ENCODE measurements at regions not wholly inside any gene's neighbourhood (a gene's known extent, or its start where the extent isn't known, plus 50 kb on each side); places are given as distances from the start of the nearest gene placed in this dataset.

DNA sequence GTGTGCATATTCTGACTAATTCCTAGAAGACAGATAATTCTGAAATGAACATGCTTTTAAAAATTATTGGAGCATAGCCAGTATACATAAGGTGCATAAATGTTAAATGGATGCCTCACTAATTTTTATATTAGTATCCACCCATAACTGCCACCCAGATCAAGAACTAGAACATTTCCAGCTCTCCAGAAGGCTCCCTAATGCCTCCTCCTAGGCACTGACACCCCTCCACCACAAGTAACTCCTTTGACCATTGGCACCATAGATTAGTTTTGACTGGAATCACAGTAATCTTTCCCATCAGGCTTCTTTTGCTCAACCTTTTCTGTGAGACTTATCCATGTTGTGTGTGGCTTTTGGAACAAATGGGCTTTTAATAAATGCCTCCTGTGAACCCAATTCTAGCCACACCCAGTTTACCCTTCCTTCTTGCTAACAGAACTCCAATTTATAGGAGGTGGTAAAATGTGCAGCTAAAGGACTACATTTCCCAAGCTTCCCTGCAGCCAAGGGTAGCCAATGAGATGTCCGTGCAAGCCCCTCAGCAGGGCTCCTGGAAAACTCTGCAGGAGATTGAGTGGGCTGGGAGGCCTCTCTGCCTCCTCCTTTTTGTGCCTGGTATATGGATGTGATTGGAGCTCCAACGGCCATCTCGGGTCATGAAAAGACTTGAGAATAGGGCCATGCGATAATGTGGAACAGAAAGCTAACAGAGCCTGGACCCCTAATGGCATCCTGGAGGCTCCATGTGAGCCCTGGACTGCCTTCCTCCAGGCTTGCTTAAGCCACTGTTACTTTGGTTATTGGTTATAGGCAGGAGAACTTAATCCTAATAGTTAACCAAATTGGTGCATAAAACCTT lies 322.6 kb upstream of the TLE3 start:
- no peak for TF ChIP-seq EZH2 (IDR thresholded peaks at IDR 0.05; ENCODE audit: borderline replicate concordance, insufficient read depth, low read length, poor library complexity, severe bottlenecking)
- no peak overlapping the region for H2AFZ ChIP-seq (ENCODE audit: low read depth, low read length)
- no peaks in the 10 kb centered on the region for H3K27me3 ChIP-seq (ENCODE audit: insufficient read depth, low read depth, low read length)
- no peaks in the 10 kb centered on the region for H4K20me1 ChIP-seq (ENCODE audit: insufficient read depth)
- no peaks in the 10 kb centered on the region for H3F3A ChIP-seq (ENCODE audit: insufficient read depth, low read length, poor library complexity, severe bottlenecking)
- H3K9me2 ChIP-seq (ENCODE audit: insufficient read depth, low read length), result no peaks in the 10 kb centered on the region
- no peak overlapping the region for H3K27ac ChIP-seq (ENCODE audit: low read length)
- no peaks in the 10 kb centered on the region for H3K9me3 ChIP-seq (ENCODE audit: low read length)
- H3K79me2 ChIP-seq (replicated peaks; ENCODE audit: insufficient read depth, low read length), result no peaks in the 10 kb centered on the region
- H3K4me3 ChIP-seq (ENCODE audit: low read length), result no peak overlapping the region
- no peak overlapping the region for H3K9ac ChIP-seq (ENCODE audit: low read length)
- no peaks in the 10 kb centered on the region for H3K36me3 ChIP-seq (ENCODE audit: insufficient read depth, low read length)
- H3K4me2 ChIP-seq (ENCODE audit: low read length), result no peak overlapping the region

DNA sequence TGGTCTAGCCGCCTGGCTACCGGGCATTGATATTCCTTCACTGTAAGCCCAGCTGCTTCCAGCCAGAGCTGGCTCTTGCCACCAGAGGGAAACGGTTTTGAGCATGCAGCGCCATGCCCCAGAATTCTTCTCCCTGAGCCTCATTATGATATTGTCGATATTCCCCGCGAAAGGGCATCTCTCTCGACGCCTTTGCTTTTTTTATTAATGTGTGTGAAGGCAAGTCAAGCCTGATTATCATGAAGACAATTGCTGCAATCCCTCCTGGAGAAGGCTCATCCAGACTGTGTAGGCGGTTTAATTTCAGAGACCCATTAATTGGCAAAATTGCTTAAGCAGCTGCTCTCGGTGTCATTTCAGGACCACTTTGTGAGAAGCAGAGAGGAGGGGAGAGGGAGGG lies 321.2 kb upstream of the TLE3 start:
- Histone ChIP-seq H3F3A (ENCODE audit: insufficient read depth, low read length, poor library complexity, severe bottlenecking) (no peaks in the 10 kb centered on the region), H3K27ac (ENCODE audit: low read length) (no peak overlapping the region), H3K4me3 (ENCODE audit: low read length) (peak overlapping the region; percentile 1), H3K9me2 (ENCODE audit: insufficient read depth, low read length) (no peaks in the 10 kb centered on the region), H3K27me3 (ENCODE audit: insufficient read depth, low read depth, low read length) (no peaks in the 10 kb centered on the region), H3K9ac (ENCODE audit: low read length) (no peak overlapping the region), H3K36me3 (ENCODE audit: insufficient read depth, low read length) (no peaks in the 10 kb centered on the region), H3K79me2 (replicated peaks; ENCODE audit: insufficient read depth, low read length) (no peaks in the 10 kb centered on the region), H4K20me1 (ENCODE audit: insufficient read depth) (no peaks in the 10 kb centered on the region), H3K4me2 (ENCODE audit: low read length) (no peak overlapping the region), H2AFZ (ENCODE audit: low read depth, low read length) (no peak overlapping the region), H3K9me3 (ENCODE audit: low read length) (no peaks in the 10 kb centered on the region)
- no peak for TF ChIP-seq TAF1 (IDR thresholded peaks at IDR 0.05; ENCODE audit: low read depth)
- peak; percentile 6 for TF ChIP-seq POLR2AphosphoS5 (IDR thresholded peaks at IDR 0.05)
- TF ChIP-seq EP300 (conservative IDR thresholded peaks at IDR 0.05; ENCODE audit: poor library complexity, severe bottlenecking), result no peak

DNA sequence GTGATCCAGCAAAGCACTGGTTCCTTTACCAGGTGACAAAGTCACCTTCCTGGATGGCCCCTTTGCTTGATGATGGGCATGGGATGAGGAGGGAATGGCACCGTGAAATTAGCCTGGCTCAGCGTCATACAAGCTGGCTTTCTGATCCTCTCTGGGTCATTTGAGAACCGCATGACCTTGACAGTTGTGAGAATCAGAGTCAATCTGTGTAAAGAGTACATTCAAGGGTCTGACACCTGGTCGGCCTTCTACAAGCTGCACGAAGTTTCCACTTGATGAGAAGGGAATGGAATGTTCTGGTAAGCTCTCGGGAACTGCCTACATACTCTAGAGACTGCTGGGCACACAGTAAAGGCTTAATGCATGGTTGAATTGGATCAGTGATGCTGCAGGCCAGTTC lies 319.8 kb upstream of the TLE3 start:
- Histone ChIP-seq H3K27me3 (ENCODE audit: insufficient read depth, low read depth, low read length) (no peaks in the 10 kb centered on the region), H3K79me2 (replicated peaks; ENCODE audit: insufficient read depth, low read length) (no peaks in the 10 kb centered on the region), H3K4me3 (ENCODE audit: low read length) (no peak overlapping the region), H3K9me3 (ENCODE audit: low read length) (no peaks in the 10 kb centered on the region), H3F3A (ENCODE audit: insufficient read depth, low read length, poor library complexity, severe bottlenecking) (no peaks in the 10 kb centered on the region), H2AFZ (ENCODE audit: low read depth, low read length) (no peak overlapping the region), H3K9me2 (ENCODE audit: insufficient read depth, low read length) (no peaks in the 10 kb centered on the region), H4K20me1 (ENCODE audit: insufficient read depth) (no peaks in the 10 kb centered on the region), H3K4me2 (ENCODE audit: low read length) (no peak overlapping the region), H3K27ac (ENCODE audit: low read length) (no peak overlapping the region), H3K9ac (ENCODE audit: low read length) (no peak overlapping the region), H3K36me3 (ENCODE audit: insufficient read depth, low read length) (no peaks in the 10 kb centered on the region)
- TF ChIP-seq RAD21 (conservative IDR thresholded peaks at IDR 0.05), result no peak
- TF ChIP-seq EZH2 (IDR thresholded peaks at IDR 0.05; ENCODE audit: borderline replicate concordance, insufficient read depth, low read length, poor library complexity, severe bottlenecking), result no peak

DNA sequence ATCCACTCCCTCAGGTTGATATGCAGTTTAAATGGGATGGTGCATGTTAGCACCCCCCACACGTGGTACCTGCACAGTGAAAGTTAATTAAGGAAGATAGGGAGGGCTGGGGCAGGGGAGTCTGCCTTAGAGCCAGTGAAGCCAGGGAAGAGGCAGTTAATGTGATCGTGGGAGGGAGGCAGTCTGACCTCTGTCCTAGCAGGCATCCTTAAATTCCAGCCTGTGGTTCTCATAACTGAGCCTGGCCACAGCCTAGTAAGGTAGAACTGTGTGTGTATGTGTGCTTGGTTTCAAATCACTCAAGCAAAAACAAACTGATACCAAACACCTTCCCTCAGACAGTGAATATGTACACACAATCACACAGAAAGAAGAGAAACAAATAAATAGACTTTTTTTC lies 319.1 kb upstream of the TLE3 start:
- no peaks in the 10 kb centered on the region for H3K9me3 ChIP-seq (ENCODE audit: low read length)
- no peak overlapping the region for H3K27ac ChIP-seq (ENCODE audit: low read length)

More for the DNA sequence above, 319.1 kb upstream of the TLE3 start:
- Histone ChIP-seq H3K4me2 (ENCODE audit: low read length) (no peak overlapping the region), H3K9me2 (ENCODE audit: insufficient read depth, low read length) (no peaks in the 10 kb centered on the region), H3K9ac (ENCODE audit: low read length) (no peak overlapping the region), H3K4me3 (ENCODE audit: low read length) (no peak overlapping the region), H4K20me1 (ENCODE audit: insufficient read depth) (no peaks in the 10 kb centered on the region), H2AFZ (ENCODE audit: low read depth, low read length) (no peak overlapping the region), H3K79me2 (replicated peaks; ENCODE audit: insufficient read depth, low read length) (no peaks in the 10 kb centered on the region), H3F3A (ENCODE audit: insufficient read depth, low read length, poor library complexity, severe bottlenecking) (no peaks in the 10 kb centered on the region), H3K36me3 (ENCODE audit: insufficient read depth, low read length) (no peaks in the 10 kb centered on the region), H3K27me3 (ENCODE audit: insufficient read depth, low read depth, low read length) (no peaks in the 10 kb centered on the region)
- TF ChIP-seq SMC3 (conservative IDR thresholded peaks at IDR 0.05; ENCODE audit: poor library complexity), result no peak
- TF ChIP-seq TAF1 (IDR thresholded peaks at IDR 0.05; ENCODE audit: low read depth), result no peak
- TF ChIP-seq, protein P1, sequence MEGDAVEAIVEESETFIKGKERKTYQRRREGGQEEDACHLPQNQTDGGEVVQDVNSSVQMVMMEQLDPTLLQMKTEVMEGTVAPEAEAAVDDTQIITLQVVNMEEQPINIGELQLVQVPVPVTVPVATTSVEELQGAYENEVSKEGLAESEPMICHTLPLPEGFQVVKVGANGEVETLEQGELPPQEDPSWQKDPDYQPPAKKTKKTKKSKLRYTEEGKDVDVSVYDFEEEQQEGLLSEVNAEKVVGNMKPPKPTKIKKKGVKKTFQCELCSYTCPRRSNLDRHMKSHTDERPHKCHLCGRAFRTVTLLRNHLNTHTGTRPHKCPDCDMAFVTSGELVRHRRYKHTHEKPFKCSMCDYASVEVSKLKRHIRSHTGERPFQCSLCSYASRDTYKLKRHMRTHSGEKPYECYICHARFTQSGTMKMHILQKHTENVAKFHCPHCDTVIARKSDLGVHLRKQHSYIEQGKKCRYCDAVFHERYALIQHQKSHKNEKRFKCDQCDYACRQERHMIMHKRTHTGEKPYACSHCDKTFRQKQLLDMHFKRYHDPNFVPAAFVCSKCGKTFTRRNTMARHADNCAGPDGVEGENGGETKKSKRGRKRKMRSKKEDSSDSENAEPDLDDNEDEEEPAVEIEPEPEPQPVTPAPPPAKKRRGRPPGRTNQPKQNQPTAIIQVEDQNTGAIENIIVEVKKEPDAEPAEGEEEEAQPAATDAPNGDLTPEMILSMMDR (IDR thresholded peaks at IDR 0.05; ENCODE audit: poor library complexity, severe bottlenecking), result no peak
- TF ChIP-seq EP300 (conservative IDR thresholded peaks at IDR 0.05; ENCODE audit: poor library complexity, severe bottlenecking), result no peak
- TF ChIP-seq POLR2AphosphoS5 (IDR thresholded peaks at IDR 0.05), result no peak
- TF ChIP-seq EZH2 (IDR thresholded peaks at IDR 0.05; ENCODE audit: borderline replicate concordance, insufficient read depth, low read length, poor library complexity, severe bottlenecking), result no peak
- no peak for TF ChIP-seq RAD21 (conservative IDR thresholded peaks at IDR 0.05)
- TF ChIP-seq, protein P2, sequence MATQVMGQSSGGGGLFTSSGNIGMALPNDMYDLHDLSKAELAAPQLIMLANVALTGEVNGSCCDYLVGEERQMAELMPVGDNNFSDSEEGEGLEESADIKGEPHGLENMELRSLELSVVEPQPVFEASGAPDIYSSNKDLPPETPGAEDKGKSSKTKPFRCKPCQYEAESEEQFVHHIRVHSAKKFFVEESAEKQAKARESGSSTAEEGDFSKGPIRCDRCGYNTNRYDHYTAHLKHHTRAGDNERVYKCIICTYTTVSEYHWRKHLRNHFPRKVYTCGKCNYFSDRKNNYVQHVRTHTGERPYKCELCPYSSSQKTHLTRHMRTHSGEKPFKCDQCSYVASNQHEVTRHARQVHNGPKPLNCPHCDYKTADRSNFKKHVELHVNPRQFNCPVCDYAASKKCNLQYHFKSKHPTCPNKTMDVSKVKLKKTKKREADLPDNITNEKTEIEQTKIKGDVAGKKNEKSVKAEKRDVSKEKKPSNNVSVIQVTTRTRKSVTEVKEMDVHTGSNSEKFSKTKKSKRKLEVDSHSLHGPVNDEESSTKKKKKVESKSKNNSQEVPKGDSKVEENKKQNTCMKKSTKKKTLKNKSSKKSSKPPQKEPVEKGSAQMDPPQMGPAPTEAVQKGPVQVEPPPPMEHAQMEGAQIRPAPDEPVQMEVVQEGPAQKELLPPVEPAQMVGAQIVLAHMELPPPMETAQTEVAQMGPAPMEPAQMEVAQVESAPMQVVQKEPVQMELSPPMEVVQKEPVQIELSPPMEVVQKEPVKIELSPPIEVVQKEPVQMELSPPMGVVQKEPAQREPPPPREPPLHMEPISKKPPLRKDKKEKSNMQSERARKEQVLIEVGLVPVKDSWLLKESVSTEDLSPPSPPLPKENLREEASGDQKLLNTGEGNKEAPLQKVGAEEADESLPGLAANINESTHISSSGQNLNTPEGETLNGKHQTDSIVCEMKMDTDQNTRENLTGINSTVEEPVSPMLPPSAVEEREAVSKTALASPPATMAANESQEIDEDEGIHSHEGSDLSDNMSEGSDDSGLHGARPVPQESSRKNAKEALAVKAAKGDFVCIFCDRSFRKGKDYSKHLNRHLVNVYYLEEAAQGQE (IDR thresholded peaks at IDR 0.05; ENCODE audit: borderline replicate concordance), result no peak
- TF ChIP-seq MXI1 (conservative IDR thresholded peaks at IDR 0.05; ENCODE audit: poor library complexity, severe bottlenecking), result no peak

Data from neural cell (in vitro differentiated cells).